CD4-positive, alpha-beta T cell treated with Interleukin-12 subunit alpha and Interleukin-12 subunit beta, for 1 hour (primary cell): ENCODE measurements at regions not wholly inside any gene's neighbourhood (a gene's known extent, or its start where the extent isn't known, plus 50 kb on each side); places are given as distances from the start of the nearest gene placed in this dataset.
"Not testable (repeated sequence)": the region's sequence is repeated elsewhere in the genome, so short reads cannot be mapped to it uniquely, and the experiment has no call there.

Experiments
- DNase-seq: peaks from one replicate; pipeline ENCODE4 v3.0.0-alpha.2; 2020

GRCh38 chr16:59111280-59111679, 377.2 kb upstream of the GOT2 start:
- DNase-seq: no peak

DNA sequence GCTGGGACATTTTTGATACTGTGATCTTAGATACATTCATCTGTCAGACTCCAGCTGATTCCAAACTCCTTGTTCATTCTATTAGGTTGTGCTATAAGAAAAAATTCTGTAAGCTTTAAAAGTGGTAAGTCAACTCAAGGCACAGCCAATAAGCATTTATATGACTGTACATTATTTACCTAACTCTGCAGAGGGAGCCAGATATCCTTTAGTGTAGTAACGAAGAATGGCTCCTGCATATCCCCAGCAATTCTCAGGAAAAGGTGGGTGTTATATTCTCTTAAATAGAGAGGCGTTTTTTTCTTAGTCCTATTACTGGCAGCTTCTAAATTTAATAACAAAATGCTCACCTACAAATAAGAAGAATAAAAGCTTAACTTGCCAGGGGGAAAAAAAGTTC, 374.3 kb upstream of the GOT2 start:
- no peak for DNase-seq

- DNase-seq: not testable (repeated sequence)
Observed at GRCh38 chr16:59096682-59097081, 362.6 kb upstream of the GOT2 start.

- DNase-seq: no peak
Observed at GRCh38 chr16:59090541-59090940, 356.4 kb upstream of the GOT2 start.

- no peak for DNase-seq
Observed at GRCh38 chr16:59088431-59088830, 354.3 kb upstream of the GOT2 start.

GRCh38 chr16:59087641-59088040, 353.5 kb upstream of the GOT2 start:
- no peak for DNase-seq

GRCh38 chr16:59067205-59067604, 333.1 kb upstream of the GOT2 start:
- DNase-seq: no peak

GRCh38 chr16:59060207-59060606, 326.1 kb upstream of the GOT2 start:
- no peak for DNase-seq

DNA sequence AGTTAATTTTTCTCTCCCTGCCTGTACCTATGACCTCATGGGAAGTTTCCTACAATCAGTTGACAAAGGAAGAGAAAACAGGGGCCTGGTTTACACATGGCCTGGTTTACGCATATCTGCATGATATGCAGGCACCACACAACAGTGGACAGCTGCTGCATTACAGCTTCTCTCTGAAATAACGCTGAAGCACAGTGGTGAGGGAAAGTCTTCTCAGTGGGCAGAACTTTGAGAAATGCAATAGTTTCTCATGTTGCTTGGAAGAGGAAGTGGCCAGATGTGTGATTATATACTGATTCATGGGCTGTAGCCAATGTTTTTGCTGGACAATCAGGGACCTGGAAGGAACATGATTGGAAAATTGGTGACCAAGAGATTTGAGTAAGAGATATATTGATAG, 324.1 kb upstream of the GOT2 start:
- no peak for DNase-seq

GRCh38 chr16:59053911-59054310, 319.8 kb upstream of the GOT2 start:
- DNase-seq: no peak

GRCh38 chr16:59052231-59052630, 318.1 kb upstream of the GOT2 start:
- no peak for DNase-seq

GRCh38 chr16:59048876-59049275, 314.8 kb upstream of the GOT2 start:
- DNase-seq: no peak

DNA sequence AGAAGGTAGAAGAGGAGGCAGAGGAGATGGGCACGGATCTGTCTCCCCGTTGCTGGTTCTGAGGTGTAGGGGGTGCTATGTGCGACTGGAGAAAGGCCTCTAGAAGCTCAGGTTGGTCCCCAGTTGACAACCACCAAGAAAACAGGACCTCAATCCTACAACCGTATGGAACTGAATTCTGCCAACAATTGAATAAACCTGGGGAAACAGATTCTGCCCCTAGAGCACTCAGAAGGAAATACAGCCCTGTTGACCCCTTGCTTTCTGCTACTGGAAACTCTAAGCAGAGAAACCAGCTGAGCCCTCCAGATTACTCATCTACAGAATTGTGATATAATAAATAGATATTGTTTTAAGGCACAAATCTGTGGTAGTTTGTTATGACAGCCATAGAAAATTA, 313.0 kb upstream of the GOT2 start:
- DNase-seq: no peak

GRCh38 chr16:59046335-59046734, 312.2 kb upstream of the GOT2 start:
- no peak for DNase-seq

DNA sequence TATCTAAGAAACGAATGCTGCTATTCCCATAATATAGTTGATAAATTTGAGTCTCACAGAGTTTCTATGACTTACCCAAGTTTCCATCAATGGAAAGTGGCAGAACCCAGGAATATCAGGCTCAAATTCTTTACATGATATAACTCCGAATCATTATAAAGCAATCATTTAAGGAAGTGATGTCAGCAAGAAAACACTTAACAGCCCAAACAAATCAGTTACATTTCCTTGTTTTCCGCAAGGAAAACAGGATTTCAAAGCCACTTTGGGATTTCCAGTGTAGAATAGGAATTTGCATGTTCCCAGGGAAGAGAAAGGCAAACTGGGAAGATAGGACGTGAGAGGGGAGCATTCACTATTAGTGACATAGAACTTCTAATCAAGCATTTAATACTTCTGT, 311.4 kb upstream of the GOT2 start:
- DNase-seq: no peak

DNA sequence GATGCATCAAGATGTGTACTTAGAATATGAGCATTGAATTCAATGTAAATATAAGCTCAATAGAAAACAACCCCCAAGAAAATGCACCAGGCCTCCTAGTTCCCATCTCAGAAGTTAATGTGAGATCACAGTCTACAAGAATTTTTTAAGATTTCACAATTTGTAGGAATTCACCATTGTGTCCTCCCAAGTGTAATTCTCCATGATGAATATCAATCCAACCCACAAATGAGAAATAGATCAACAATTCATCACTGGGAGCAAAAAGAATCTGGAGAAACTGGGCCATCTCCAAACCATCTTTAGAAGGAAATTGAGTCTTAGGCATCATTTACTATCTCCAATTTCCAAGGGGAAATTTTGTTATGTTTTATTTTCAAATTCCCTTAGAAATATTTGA, 310.5 kb upstream of the GOT2 start:
- no peak for DNase-seq

DNA sequence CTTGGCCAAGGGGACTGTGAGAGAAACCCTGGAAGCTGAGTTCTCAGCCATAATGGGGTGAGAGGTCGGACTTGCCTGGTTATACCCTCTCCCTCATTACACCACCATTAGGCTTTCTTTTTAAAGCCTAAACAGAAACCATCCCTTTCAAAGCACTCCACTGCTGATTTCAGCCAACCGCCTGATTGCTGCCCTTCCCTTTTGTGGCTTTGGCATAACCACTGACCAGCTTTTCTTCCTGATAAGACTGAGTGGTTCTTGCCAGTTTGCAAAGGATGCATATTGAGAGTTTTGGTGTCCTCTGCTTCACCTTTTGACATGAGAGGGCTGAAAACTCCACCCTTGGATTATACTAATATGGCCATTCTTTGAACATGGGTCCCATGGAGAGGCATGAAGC, 308.2 kb upstream of the GOT2 start:
- DNase-seq: no peak

GRCh38 chr16:59039066-59039720, 305.1 kb upstream of the GOT2 start:
- no peak for DNase-seq

DNA sequence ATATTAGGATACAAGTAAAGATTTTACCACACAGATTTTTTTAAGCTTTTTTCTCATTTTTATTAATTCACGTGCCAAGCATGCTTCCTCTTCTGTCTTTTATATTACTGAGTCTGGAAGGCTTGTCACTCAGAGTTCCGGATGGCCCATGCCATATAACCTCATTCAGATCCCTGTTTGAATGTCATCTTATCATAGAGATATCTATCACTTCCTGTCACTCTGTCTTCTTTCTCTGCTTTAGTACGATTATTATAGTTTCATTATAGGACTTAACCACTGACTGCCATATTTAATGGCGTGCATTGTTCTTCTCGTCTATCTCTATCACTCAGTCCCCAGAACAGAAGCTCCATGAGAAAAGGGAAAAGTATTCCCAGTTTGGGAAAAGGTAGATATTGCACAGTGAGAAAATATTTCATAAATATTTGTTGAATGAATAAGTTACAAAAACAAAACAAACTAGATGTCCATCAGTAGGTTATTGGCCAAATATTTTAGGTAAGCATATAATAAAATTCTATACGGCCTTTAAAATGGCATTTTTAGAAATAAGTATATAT, 296.9 kb upstream of the GOT2 start:
- no peak for DNase-seq

- no peak for DNase-seq
Observed at GRCh38 chr16:59021751-59022150, 287.6 kb upstream of the GOT2 start.

DNA sequence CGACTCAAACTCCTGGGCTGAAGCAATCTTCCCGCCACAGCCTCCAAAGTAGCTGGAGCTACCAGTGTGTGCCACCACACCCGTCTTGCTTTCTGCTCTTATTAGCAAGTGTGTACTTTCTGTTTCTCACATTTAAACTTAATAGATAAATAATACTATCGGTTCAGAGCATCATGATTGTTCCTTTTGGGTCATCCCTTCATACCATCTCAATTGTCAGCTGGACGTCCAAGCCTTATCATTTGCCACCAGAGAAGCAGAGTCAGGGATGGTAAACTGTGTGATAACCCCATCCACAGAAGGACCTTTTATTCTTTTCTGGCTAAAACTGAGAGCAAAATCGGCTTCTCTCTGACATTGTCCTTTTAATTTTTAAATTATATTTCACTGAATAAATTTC, 279.8 kb upstream of the GOT2 start:
- DNase-seq: no peak

DNA sequence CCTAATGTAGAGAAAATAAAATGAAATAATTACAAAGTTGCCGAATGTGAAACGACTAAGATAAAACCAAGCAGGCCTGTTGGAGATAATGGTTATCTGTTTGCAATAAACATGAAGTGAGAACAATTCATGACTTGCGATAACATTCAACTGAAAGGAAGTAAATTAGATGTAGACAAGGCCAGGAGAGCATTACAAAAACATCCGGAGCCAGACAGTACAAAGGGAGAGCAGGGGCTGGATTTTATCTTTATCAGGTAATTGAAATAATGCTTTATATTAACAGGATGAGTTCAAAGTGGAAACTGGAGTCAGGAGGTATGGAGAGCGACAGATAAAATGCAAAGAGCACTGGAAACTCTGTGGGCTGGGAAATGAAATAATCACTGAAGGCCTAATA, 265.6 kb upstream of the GOT2 start:
- no peak for DNase-seq

GRCh38 chr16:58992755-58993154, 258.6 kb upstream of the GOT2 start:
- not testable (repeated sequence) for DNase-seq

DNA sequence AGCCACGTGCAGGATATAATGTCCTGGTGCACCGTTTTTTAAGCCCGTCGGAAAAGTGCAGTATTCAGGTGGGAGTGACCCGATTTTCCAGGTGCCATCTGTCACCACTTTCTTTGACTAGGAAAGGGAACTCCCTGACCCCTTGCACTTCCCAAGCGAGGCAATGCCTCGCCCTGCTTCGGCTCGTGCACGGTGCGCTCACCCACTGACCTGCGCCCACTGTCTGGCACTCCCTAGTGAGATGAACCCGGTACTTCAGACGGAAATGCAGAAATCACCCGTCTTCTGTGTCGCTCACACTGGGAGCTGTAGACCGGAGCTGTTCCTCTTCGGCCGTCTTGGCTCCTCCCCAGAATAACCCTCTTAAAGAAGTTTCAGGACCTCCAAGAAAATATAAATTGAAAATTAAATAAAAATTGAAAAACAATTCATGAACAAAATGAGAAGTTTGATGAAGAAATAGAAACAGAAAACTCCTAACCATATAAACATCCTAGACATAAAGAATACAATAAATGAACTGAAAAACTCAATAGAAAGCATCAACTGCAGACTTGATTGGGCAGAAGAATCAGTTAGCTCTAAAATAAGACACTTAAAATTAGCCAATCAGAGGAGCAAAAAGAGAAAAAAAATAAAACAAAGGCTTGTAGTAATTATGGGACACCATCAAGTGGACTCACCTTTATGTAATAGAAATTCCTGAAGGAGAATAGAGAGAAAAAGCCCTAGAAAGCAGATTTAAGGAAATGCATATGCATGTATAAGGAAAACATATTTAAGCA, 249.3 kb upstream of the GOT2 start:
- DNase-seq: not testable (repeated sequence)
